ENCODE measurements at regions not wholly inside any gene's neighbourhood (a gene's known extent, or its start where the extent isn't known, plus 50 kb on each side); places are given as distances from the start of the nearest gene placed in this dataset.

GRCh38 chr11:70570693-70571395 lies 172.5 kb downstream of the CTTN start:
- DNase-seq (ENCODE audit: low spot score) (no peak), ATAC-seq (ENCODE audit: low FRiP score) (no peak)
- no peak for TF ChIP-seq CTCF (IDR thresholded peaks at IDR 0.05)

- DNase-seq (ENCODE audit: low spot score) (no peak), ATAC-seq (ENCODE audit: low FRiP score) (no peak)
- TF ChIP-seq CTCF (IDR thresholded peaks at IDR 0.05) = no peak
Measured at GRCh38 chr11:70572974-70573260, 174.6 kb downstream of the CTTN start.

DNA sequence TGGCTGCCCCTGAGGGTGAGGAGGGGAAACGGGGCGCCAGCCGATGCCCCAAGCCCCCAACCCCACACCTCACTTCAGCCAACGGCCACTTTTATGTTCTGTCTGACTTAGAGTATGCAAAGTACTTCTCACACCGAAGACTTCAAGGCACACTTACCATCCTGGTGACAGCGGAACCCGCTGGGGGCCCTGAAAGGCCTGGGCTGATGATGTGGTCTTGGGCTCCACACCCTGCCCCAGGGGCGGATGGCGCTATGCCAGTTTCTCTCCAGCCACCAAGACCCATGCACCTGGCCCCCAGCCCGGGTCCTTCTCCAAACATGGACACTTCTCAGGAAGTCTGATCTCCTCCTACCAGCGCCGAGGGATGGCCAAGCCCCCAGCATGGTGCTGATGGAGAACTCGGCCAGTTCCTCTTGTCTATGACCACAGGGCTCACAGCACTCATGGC lies 175.4 kb downstream of the CTTN start:
- TF ChIP-seq CTCF (IDR thresholded peaks at IDR 0.05) = no peak
- DNase-seq (ENCODE audit: low spot score) = no peak
- no peak for ATAC-seq (ENCODE audit: low FRiP score)

- TF ChIP-seq CTCF (IDR thresholded peaks at IDR 0.05) = no peak
- no peak for ATAC-seq (ENCODE audit: low FRiP score)
- no peak for DNase-seq (ENCODE audit: low spot score)
Measured at GRCh38 chr11:70574725-70575347, 176.5 kb downstream of the CTTN start.

DNA sequence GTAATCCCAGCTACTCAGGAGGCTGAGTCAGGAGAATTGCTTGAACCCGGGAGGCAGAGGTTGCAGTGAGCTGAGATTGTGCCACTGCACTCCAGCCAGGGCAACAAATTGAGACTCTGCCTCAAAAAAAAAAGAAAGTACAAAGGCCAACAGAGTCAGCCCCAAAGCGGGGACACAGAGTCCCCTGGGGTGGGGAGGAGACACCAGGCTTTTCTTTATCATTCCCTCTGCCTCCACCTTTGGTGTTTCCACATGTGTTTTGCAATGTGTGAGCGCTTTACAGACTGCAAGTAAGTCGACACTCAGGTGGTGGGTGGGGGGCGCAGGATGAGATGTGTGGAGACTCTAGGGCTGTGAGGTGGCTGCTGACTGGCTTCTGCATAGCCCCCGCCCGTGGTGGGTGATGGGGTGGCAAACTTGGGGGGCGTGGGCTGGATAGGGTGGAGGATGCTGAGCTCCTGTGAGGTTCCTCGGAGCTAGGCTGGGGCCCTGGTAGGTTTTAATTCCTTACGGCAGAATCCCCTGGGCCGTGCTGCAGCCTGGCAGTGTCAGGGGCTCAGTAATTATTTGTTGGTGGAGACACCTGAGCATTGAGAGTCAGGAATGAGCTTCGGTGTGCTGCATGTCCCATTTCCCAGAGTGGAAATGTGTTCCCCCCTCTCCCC lies 177.2 kb downstream of the CTTN start:
- ATAC-seq (ENCODE audit: low FRiP score) (no peak), DNase-seq (ENCODE audit: low spot score) (no peak)
- TF ChIP-seq CTCF (IDR thresholded peaks at IDR 0.05) = no peak

DNA sequence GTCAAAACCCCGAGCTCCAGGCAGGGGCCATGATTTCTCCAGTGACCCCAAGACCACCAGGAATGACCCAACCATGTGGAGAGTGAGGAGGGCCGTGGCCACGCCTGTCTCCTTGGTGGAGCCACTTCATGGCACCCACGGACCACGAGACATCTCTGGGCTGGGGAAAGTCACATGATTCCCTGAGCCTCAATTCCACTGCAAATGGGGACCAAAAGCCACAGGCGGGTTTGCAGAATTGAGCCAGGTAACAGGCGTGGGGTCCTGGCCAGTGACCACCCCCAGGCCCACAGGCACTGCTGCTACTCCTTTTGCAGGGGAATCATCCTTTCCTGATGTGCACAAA lies 178.9 kb downstream of the CTTN start:
- TF ChIP-seq CTCF (IDR thresholded peaks at IDR 0.05) = no peak
- ATAC-seq (ENCODE audit: low FRiP score) = no peak

DNA sequence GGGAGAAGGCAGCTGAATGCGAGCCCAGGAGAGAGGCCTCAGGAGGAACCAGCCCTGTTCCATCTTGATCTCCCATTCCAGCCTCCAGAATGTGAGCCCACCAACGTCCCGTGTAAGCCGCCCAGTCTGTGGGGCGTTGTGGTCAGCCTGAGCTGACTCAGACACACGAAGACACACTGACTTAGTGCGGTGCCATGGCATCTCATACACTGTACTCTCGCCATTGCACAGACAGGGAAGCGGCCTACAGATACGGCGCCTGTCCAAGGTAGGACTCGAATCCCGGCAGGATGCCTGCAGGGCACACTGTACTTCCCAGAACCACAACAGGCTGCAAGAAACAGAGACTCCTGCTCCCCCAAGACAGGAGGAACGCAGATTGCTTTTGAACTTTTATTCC lies 179.6 kb downstream of the CTTN start:
- TF ChIP-seq CTCF (IDR thresholded peaks at IDR 0.05) = no peak
- DNase-seq (ENCODE audit: low spot score) (no peak), ATAC-seq (ENCODE audit: low FRiP score) (no peak)

More for the DNA sequence above, 178.9 kb downstream of the CTTN start:
- DNase-seq (ENCODE audit: low spot score) = no peak

All from omental fat pad (tissue), 3 donors.